M059J (cell line): ENCODE measurements at regions not wholly inside any gene's neighbourhood (a gene's known extent, or its start where the extent isn't known, plus 50 kb on each side); places are given as distances from the start of the nearest gene placed in this dataset.
"Not testable (repeated sequence)": the region's sequence is repeated elsewhere in the genome, so short reads cannot be mapped to it uniquely, and the experiment has no call there.

Source experiments
- DNase-seq: peaks from one replicate; pipeline ENCODE4 v3.0.0-alpha.2; 2012; ENCODE audit warnings: low read depth

DNA sequence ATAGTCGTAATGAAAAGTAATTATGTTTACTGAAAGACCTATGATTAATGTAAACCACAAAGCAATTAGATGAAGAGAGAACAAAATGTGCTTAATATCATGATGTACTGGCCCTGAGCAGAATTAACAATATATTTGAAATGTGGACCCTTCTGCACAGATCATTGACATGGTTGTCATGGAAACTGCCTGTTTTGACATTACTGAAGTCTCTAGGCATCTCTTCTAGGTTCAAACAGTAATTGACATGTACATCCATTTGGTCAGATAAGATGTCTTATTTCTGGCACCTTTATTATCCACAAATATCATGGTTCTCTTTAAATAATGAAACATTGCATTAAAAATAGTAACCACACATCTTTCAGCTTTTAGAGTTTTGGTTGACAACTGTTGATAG is 251.7 kb upstream of the GNPDA2 start:
- no peak for DNase-seq

DNA sequence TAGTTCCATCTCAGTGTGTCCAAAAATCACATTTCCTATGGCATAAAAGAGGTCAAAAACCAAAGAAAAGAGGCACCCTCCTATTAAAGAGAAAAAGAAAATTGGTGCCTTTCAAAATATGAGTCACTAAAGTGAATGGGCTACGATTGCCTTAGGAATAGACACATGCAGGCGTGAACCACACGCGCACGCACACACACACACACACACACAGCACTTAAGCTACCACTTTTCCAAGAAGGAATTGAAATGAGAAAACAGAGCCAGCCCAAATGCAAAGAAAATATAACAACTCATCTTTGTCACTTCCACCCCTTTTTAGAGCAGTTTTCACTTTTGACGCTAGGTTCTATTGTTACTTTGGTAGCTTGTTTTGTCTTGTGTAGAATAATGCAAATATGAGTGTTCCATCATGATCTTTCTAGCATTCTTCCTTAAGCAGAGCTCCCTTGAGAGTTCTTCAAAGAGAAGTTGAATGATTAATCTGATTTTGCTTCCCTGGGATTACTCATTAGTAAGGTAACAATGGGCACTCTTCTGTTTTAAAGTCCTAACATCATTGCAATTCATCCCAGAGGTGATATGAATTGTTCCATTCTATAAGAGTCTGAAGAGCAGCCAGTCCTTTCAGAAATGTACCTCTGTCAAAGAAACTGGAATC is 239.2 kb upstream of the GNPDA2 start:
- DNase-seq: no peak

DNA sequence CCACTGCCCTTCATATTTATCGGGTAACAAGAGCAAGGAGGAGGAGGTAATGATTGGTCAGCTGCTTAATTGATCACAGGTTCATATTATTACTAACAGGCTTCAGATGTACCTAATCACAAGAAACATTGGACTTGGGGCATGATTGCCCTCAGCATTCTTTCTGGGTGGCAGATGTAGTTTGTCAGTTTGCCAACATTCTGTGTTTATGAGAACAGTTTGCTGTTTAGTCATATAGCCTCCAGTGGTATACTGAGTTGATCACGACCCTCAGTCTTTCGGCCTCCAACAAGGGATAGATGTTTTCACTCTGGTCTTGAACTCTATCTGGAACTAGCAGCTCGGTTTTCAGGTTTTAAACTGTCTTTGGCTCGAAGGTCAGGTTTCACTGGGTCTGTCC is 237.7 kb upstream of the GNPDA2 start:
- not testable (repeated sequence) for DNase-seq

DNA sequence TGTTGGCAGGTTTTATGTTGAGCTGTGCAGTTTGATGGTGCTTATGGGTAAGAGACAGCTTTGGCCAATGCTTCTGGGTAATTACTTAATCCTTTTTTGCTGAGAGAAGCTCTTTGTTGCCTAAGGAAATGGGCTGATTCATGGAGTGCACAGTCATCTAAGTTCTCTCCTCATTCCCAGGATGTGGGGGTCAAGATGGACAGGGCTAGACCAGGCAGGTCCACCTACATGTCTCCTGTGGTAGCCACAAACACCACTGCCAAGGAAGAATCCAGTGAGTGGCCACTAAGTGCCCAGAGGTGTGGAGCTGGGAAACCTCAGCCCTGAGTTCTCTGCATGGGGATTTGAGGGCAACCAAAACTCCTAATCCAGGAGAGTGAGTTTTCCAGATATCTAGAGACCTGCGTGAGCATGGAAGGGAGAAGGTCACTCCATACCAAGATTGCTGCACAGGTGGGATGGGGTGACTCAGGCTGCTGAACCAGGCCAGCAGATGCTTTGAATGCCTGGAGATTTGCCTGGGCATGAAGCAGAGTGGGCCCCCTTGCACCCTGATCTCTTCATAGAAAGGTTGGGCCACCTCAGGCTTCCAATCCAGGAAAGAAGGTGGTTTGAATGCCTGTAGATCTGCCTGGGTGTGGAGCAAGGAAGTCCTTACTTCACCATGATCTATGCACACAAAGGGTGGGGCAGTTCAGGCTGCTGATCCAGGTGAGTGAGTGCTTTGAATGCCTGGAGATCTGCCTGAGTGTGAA is 234.8 kb upstream of the GNPDA2 start:
- no peak for DNase-seq

DNA sequence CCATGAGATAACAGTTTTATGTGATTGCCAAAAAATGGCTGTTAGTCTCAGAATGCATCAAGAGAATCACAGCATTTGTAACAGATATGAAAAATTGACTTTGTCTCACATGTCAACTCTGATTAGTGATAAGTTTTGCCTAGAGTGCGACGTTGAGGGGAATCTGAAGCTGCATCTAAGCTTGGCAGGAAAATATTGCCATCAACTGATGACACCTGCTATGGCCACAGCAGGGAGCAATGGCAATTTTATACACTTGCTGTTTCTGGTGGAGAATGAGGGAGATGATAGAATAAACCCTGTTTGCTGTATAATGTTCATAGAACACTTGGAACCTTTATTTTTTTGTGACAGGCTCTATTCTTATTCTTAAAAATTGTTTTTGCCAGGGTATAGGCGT is 205.4 kb upstream of the GNPDA2 start:
- no peak for DNase-seq

DNA sequence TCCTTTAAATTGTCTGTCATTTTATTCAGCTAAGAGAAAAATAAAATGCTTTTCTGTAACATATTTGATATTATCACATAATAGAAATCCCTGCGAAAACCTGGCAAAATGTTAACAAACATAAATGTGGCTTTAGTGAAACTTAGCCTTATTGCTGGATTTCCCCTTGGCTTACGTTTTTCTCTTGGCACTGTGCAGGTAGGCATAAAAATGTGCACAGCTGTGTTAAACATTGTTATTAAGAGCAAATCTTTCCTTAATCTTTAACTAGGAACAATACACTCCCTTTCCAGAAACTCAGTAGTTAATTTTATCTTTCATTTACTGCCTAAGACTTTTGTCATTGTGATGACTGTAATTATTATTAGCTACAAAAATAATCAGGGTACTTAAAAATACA is 202.4 kb upstream of the GNPDA2 start:
- no peak for DNase-seq

DNA sequence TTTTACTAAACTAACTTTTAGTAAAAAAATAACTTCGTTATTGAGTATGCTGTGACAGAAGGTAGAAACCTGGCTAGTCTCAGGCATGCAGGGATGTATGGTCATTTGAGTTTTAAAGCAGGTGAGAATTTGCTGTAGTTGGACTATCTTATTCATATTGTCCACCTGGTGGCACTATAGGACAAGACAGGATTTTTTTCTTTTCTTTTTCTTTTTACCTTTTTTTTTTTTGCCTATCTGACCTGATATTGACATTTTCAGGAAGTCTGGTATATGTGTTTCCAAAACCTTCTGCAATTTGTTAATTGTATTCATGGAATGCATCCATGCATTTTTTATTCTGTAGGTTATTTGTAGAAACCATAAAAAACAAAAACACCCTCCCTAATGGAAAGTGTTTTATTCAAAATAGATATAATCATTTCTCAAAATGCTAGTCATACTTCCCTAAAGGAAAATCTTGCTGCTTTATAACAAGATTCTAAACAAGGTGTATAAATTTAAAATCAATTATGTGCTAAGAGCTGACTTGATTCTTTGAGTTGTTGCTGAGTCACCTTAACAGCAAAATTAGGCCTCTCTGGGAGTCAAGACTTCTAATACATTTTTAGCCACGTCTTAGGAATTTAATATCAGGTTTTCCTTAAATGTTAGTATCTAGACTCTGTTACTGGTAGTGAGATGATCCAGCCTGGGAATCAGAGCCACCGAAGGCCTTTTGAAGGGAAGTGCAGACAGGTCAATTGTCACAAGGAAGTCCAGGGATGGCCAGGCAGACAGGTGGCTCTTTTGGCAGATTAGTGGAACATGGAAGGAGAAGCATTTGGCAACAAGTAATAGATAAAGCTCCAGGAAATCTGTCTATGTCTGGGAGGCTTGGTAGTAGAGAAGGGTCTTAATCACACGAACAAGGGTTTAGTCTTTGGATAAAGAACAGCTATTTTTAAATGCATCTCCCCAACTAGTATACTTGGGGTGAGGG is 201.3 kb upstream of the GNPDA2 start:
- peak; percentile 14 for DNase-seq

DNA sequence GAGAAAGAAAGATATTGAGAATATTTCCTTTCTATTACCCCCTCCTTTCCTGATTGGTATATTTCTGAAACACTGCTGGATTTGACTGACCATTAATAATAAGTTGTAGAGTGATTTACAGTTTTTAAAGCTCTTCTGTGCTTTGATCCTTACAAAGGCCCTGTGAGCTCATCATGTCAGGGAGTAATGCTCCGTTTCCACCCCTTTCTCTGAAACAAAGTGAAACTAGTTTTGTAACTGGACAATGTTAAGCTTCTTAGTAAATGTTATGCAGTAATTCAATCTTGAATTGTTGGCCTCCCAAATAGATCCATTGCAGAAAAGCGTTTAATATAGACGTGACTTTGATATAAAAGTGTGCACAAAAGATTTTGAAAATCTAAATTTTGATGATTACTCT is 190.1 kb upstream of the GNPDA2 start:
- no peak for DNase-seq

DNA sequence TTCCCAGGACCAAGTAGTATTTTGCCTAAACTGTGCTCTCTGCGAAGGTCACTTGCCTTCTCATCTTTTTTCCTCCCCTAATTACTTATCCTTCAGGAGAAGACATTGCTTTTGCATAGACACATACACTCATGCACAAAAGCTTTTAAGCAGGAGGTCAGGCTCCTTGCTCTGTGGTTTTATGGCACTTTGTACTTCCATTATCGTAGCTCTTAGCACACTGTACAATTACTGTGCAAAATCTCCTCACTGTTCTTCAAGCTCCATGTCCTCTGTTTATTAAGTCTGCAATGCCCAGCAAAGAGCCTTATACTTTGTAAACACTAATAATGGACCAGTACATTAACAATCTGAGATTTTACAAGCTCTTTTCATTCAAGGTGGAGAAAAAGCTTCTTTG is 188.4 kb upstream of the GNPDA2 start:
- no peak for DNase-seq

DNA sequence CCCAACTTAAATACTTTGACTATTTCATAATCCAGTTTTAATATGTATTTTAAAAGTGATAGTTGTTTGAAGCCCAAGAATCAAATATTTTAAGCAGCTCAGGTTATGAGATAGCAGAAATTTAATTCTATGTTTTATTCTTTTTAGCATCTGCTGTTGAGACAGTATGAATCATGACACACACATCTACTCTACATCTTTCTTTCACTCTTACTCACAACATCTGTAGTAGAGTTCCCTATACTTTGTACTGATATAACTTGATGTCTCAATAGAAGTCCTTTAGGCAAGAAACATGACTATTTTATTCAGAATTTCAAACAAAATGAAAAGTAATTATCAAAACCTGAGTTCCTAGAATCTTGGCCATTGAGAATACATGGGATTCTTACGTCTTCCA is 187.9 kb upstream of the GNPDA2 start:
- no peak for DNase-seq

DNA sequence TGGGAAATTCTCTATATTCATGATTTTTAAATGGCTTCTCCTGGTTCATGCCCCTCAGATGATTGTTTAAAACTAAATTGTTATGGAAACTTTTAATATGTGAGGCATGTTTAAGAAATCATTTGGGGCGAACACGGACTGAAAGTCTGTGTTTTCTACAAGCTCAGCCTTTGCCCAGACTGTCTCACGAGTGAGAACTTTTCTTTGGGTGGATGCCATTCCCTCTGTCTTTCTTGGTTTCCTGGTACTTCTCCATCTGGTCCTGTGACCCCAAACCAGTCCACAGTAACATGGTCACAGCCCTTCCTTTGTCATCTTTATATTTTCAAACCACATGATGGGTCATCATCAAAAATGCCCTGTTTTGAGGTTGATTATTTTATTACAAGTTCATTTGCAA is 186.6 kb upstream of the GNPDA2 start:
- DNase-seq: no peak

DNA sequence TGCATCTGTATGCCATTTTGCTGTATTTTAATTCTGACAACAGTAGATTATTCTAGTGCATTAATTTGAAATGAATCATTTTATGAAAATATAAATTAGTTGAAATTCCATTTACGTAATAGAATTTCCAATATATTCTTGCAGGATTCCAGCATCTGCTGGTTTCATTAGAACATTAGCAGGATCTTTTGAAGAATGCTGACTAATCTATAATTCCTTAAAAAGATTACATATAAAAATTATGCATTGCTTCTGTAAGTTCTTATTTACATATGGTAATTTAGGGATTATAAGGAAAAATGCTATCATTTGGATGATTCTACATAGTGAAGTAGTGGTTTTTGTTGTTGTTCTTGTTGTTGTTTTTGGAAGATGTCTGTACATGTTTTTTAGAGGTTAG is 182.2 kb upstream of the GNPDA2 start:
- DNase-seq: no peak

DNA sequence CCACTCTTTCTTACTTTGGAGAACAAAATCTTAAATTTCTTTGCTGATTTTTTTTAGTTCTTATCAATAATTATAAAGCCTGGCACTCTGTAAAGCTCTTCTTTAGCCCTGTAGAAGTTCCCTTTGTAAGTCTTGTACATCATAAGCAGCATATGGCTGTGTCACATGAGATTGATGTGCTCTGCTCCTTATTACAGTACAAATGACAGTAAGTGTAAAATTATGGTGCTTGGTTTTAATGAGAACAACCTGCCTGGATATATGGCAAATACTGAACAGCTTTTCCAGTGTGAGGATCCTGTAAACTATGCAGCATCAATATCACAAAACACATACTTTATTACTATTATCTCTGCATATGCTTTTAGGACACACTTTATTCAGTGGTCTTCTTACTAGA is 145.9 kb upstream of the GNPDA2 start:
- no peak for DNase-seq

DNA sequence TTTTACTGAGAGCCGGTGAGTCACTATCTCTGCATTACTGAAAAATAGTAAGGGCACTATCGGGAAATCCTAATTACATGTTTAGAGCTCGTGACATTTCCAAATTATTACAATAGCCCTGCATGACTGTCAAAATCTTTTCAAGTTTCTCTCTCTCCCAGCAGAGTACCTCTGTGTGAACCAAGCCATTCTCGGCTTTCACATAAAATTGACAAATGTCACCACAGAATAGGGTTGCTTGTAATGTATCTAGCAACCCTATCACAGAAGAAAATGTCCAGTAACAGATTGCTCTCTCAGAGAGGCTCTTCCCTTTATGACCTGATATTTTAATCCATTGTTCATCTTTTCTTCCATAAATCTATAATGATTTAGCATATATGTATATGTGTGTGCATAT is 144.8 kb upstream of the GNPDA2 start:
- no peak for DNase-seq

DNA sequence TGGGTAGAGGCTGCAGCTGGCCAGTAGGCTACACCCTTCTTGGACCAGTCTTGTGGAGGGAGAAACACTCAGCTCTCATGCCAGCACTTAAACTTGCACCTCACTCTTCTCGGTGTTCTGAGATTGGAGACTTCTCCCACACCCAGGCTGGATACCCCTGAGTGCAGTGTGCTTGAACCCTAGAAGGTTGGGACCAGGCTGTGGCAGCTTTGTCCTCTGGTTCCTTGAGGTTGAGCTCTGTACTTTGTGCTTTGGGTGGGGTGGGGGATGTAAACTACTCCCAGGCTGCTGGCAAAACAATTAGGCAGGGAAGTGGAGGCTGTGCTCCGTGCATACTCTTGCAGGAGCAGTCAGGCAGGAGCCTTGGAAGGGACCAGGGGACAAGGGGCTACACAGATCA is 143.6 kb upstream of the GNPDA2 start:
- no peak for DNase-seq

DNA sequence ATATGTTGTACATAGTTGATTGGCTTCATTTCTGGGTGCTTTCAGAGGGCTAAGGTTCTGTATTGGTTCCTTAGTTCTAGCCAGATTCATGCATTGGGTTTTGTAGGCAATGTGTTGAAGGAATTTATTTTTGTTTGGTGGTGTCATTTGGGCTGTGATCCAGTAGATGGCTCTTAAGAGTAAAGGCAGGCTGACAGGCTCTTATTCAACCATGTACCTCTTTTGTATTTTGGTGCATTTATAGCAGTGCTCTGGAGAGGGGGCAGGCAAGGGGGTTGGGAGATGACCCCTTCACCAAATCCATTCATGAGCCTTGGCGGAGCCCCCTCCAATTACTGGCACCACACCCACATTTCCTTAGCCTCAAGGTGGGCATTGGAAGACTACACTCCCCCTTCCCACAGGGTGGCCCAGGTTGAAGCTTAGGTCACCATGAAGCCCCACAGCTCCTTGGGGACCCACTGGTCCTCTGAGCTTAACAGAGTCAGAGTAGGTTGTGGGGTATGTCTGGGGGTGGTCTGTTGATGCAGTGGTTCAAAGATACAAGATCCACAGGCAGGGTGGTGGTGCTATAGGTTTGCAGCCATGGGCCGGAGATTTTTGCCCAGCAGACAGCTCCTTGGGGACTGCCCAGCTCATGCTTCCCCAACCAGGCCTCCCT is 143.0 kb upstream of the GNPDA2 start:
- DNase-seq: no peak

DNA sequence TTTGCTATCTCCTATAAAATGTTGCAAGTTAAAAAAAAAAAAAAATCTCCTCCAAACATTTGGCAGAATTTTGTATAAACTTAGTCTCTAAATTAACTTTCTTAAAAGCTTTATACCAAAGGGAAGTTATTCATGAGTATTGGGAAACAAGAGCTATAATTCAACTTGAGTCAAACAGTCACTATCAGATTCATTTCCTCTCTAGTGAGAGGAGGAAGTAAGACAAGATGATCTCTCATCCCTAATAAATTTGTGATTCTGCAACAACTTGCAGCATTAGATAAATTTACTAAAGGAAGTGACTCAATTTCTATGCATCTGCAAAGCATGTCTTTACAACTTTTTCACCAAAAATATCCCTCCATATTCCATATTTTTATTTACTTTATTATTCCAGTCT is 135.4 kb upstream of the GNPDA2 start:
- no peak for DNase-seq

DNA sequence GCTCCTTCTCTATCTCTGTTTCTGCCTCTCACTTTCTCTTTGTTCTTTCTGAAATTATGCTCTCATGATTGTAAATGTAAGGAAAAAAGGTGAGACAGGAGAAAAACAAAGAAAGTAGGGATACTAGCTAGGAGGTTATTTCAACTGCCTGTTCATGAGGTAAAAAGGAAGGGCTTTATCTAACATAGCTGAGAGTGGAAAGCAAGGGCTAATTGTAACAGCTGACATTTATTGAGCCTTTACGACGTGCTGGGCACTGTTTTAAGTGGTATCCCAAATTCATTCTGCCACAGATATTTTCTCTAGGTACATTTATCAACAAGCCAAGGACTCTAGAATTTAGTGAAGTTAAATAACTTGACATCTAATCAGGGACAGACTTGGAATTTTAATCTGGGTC is 133.1 kb upstream of the GNPDA2 start:
- no peak for DNase-seq

DNA sequence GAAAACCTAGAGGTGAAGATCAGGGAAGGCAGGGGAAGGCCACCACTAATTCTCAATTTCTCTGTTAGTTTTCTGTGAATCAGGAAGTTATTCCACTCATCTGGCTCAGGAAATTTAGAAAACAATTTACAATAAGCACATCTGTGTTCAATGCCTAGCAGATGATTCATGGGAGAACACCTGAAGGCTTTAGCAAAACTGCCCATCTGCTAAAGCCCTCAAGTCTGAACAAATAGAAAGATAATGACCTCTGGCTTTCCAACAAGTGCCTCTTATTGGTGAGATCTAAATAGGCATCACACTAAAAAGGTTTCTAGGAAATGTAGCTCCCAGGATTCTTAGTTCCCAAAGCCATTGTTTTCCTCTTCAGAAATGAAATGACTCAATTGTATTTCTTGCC is 122.1 kb upstream of the GNPDA2 start:
- no peak for DNase-seq

DNA sequence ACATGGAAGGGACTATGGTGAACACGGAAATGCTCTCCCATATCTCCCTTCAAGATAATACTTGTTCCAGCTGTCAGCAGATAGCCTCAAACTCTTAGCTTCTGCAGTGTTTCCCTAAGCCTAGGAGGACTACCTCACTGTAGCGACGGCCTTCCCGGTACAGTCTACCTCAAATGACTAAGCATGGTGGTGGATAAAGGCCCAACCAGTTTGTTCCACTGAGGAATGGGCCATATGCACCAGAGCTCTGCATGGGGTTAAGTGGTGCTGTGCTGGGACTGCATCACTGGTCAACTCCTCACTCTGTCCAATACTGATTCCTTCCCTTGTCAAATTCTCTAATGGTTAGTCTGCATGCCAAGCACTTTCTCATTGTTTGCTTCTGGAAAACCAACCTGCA is 119.6 kb upstream of the GNPDA2 start:
- no peak for DNase-seq

DNA sequence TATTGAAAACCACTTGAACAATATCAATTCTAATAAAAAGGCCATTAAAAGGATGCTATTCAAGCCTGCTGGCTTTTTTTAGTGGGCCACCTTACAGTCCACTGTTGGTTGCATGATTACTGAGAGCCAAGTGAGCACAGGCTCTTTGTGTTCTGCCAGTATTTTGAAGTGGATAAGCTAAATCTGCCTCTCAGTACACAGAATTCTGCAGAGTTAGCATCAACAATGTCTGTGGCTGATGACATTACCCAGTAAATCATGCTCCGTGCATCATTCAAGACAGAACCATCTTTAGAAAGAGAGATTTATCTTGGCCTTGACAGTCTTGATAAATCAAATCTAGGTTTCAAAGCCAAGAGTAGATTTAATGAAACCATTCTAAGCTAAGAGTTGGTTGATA is 119.0 kb upstream of the GNPDA2 start:
- no peak for DNase-seq

DNA sequence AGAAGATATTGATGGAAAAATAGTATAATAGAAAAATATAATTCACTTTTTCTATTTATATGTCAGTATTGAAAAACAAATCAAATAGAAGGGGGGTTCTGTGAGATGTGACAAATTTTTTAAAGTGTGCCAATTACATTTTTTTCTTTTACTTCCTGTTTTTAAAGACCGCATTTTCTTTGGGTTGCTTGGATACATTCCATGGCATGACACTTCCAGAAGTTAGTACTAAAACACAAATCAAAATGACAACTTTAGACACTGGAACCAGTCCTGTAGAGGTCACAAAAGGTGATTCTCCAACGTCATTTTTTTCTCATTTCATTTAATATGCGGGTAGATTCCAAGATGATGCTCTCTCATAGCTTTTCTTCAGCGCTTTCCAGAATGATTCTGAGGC is 116.2 kb upstream of the GNPDA2 start:
- no peak for DNase-seq
